Liver (tissue), 8 donors: ENCODE measurements at regions not wholly inside any gene's neighbourhood (a gene's known extent, or its start where the extent isn't known, plus 50 kb on each side); places are given as distances from the start of the nearest gene placed in this dataset.

Source experiments
- DNase-seq: peaks from one replicate; pipeline ENCODE4 v3.0.0-alpha.2; 2017; ENCODE audit warnings: low spot score
- H3K27ac ChIP-seq, 2 donors: one replicate each; pipeline ENCODE4 v1.7.0; 2013; ENCODE audit warnings: inconsistent platforms in 2 of 2, low read length in 2 of 2, control low read depth in 1 of 2, low read depth in 1 of 2, mild to moderate bottlenecking in 1 of 2
- H3K27me3 ChIP-seq, 4 donors: one replicate each; pipeline versions ENCODE4 v1.6.1 to v1.7.0; 2013; ENCODE audit warnings: low read length in 3 of 4, inconsistent platforms in 1 of 4, mild to moderate bottlenecking in 1 of 4, moderate library complexity in 1 of 4; ENCODE audit not compliant: control insufficient read depth in 4 of 4, insufficient read depth in 4 of 4
- H3K36me3 ChIP-seq, 4 donors: one replicate each; pipeline versions ENCODE4 v1.6.1 to v1.7.0; 2013; ENCODE audit warnings: low read length in 3 of 4, mild to moderate bottlenecking in 3 of 4, low read depth in 1 of 4, moderate library complexity in 1 of 4; ENCODE audit not compliant: control insufficient read depth in 4 of 4, insufficient read depth in 3 of 4
- H3K4me1 ChIP-seq, 4 donors: one replicate each; pipeline versions ENCODE4 v1.6.1 to v1.7.0; 2013; ENCODE audit warnings: low read length in 3 of 4, mild to moderate bottlenecking in 3 of 4, moderate library complexity in 1 of 4; ENCODE audit not compliant: control insufficient read depth in 4 of 4, insufficient read depth in 4 of 4
- H3K4me3 ChIP-seq, 3 donors: one replicate each; pipeline versions ENCODE4 v1.6.1 to v1.7.0; 2013; ENCODE audit warnings: low read length in 3 of 3, control low read depth in 1 of 3, low read depth in 1 of 3, mild to moderate bottlenecking in 1 of 3
- H3K9ac ChIP-seq, 2 donors: one replicate each; pipeline ENCODE4 v1.7.0; 2013; ENCODE audit warnings: low read length in 2 of 2, mild to moderate bottlenecking in 2 of 2, moderate library complexity in 2 of 2, control low read depth in 1 of 2, low read depth in 1 of 2
- H3K9me3 ChIP-seq, 4 donors: one replicate each; pipeline versions ENCODE4 v1.6.1 to v1.7.0; 2013; ENCODE audit warnings: low read length in 3 of 4; ENCODE audit not compliant: control insufficient read depth in 4 of 4
- ATF3 ChIP-seq: IDR thresholded peaks from 2 replicates; pipeline ENCODE4 v1.6.1; 2016; ENCODE audit warnings: antibody characterized with exemption
- EGR1 ChIP-seq, 2 donors: IDR thresholded peaks; 2 replicates each; pipeline ENCODE4 v1.6.1; 2016 to 2018; ENCODE audit warnings: antibody characterized with exemption in 2 of 2, low read depth in 2 of 2
- FOXA1 ChIP-seq: IDR thresholded peaks from 2 replicates; pipeline ENCODE4 v1.6.1; 2016; ENCODE audit warnings: antibody characterized with exemption
- FOXA2 ChIP-seq: IDR thresholded peaks from 2 replicates; pipeline ENCODE4 v1.6.1; 2016; ENCODE audit warnings: antibody characterized with exemption
- GABPA ChIP-seq, 2 donors: IDR thresholded peaks in 1 of 2; conservative IDR thresholded peaks in 1 of 2; 2 replicates each; pipeline ENCODE4 v1.6.1; 2016; ENCODE audit warnings: antibody characterized with exemption in 2 of 2, mild to moderate bottlenecking in 1 of 2, moderate library complexity in 1 of 2
- HNF4A ChIP-seq, 2 donors: conservative IDR thresholded peaks; 2 replicates each; pipeline ENCODE4 v1.6.1; 2016; ENCODE audit warnings: antibody characterized with exemption in 2 of 2, mild to moderate bottlenecking in 2 of 2
- HNF4G ChIP-seq: IDR thresholded peaks from 2 replicates; pipeline ENCODE4 v1.6.1; 2016; ENCODE audit warnings: antibody characterized with exemption
- JUND ChIP-seq, 2 donors: IDR thresholded peaks; 2 replicates each; pipeline ENCODE4 v1.6.1; 2016; ENCODE audit warnings: antibody characterized with exemption in 2 of 2
- NR2F2 ChIP-seq: IDR thresholded peaks from 2 replicates; pipeline ENCODE4 v1.6.1; 2016; ENCODE audit warnings: antibody characterized with exemption
- RAD21 ChIP-seq, 2 donors: IDR thresholded peaks; 2 replicates each; pipeline ENCODE4 v1.6.1; 2016; ENCODE audit warnings: antibody characterized with exemption in 2 of 2, mild to moderate bottlenecking in 2 of 2
- REST ChIP-seq: IDR thresholded peaks from 2 replicates; pipeline ENCODE4 v1.6.1; 2016; ENCODE audit warnings: antibody characterized with exemption, mild to moderate bottlenecking
- RXRA ChIP-seq, 2 donors: IDR thresholded peaks; 2 replicates each; pipeline ENCODE4 v1.6.1; 2017 to 2018; ENCODE audit warnings: antibody characterized with exemption in 2 of 2, mild to moderate bottlenecking in 1 of 2
- SP1 ChIP-seq: IDR thresholded peaks from 2 replicates; pipeline ENCODE4 v1.6.1; 2018; ENCODE audit warnings: antibody characterized with exemption, mild to moderate bottlenecking
- TAF1 ChIP-seq: conservative IDR thresholded peaks from 2 replicates; pipeline ENCODE4 v1.6.1; 2016; ENCODE audit warnings: antibody characterized with exemption, mild to moderate bottlenecking
- YY1 ChIP-seq: IDR thresholded peaks from 2 replicates; pipeline ENCODE4 v1.6.1; 2016; ENCODE audit warnings: antibody characterized with exemption, mild to moderate bottlenecking
- ZBTB33 ChIP-seq: IDR thresholded peaks from 2 replicates; pipeline ENCODE4 v1.6.1; 2016; ENCODE audit warnings: antibody characterized with exemption
- WGBS: extraction: QIAGEN DNeasy Blood & Tissue Kit; methylation state at CpG from one replicate; pipeline ENCODE4 v1.1.7; 2013; 5-methylcytosine and 5-hydroxymethylcytosine counted together
- TF ChIP-seq, protein P1 (sequence below): IDR thresholded peaks from 2 replicates; pipeline ENCODE4 v1.6.1; 2016; ENCODE audit warnings: antibody characterized with exemption
- TF ChIP-seq, protein P2 (sequence below): fragments of 150-350 bp; IDR thresholded peaks from 2 replicates; pipeline ENCODE4 v1.5.1; 2017; ENCODE audit warnings: improper control_type of control experiment, low read depth, low read length; ENCODE audit not compliant: missing input control
- donor health status: healthy.
- donor health status: healthy.
- donor health status: healthy.
- donor health status: healthy.
- donor health status: healthy.

DNA sequence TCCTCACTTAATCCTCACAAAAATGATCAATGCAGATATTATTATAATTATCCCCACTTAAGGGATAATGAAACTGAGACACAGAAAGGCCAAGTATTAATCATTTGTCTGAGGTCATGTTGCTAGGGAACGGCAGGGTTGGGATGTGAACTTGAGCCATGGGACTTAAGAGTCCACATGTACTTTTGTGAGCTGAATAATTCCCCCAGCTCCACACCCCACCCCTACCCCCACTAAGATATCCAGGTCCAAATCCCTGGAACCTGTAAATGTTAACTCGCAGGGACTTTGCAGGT, 290.5 kb upstream of the GADL1 start:
- Histone ChIP-seq H3K36me3 (no peaks in the 10 kb centered on the region), H3K4me3 (no peak overlapping the region), H3K4me1 (peaks cover 3 to 24% (median 21%) of the 10 kb centered on the region in 4 donors), H3K9me3 (no peaks in the 10 kb centered on the region), H3K27ac (no peak overlapping the region), H3K27me3 (no peaks in the 10 kb centered on the region), H3K9ac (no peak overlapping the region)
- 87% methylated on average over 2 of the region's 2 CpGs for WGBS
- TF ChIP-seq TAF1 (no peak), EGR1 (IDR thresholded peaks at IDR 0.05; ENCODE audit: low read depth in 2 of 2) (no peak)
- no peak for DNase-seq

DNA sequence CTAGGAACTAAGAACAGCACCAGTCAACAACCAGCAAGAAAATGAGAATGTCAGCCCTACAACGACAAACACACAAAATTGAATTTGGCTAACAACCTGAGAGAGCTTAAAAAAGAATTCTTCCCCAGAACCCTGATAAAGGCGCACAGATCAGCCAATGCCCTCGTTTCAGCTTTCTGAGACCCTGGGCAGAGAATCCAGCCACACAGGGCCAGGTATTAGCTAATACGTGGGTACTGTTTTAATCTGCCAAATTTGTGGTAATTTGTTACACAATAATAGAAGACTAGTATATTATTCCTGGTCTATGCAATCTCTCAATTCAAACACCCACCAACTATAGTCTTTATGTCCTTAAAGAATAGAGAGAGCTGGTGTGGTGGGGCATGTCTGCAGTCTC, 291.6 kb upstream of the GADL1 start:
- DNase-seq = no peak
- no peak overlapping the region for H3K9ac ChIP-seq
- 37% methylated on average over 4 of the region's 4 CpGs for WGBS

GRCh38 chr3:31187380-31187779, 292.9 kb upstream of the GADL1 start:
- H3K27me3 ChIP-seq = no peaks in the 10 kb centered on the region
- no peak overlapping the region for H3K9ac ChIP-seq
- H3K4me3 ChIP-seq = no peak overlapping the region
- no peaks in the 10 kb centered on the region for H3K36me3 ChIP-seq
- TF ChIP-seq FOXA2 = peak; percentile 47
- TF ChIP-seq, protein P1, sequence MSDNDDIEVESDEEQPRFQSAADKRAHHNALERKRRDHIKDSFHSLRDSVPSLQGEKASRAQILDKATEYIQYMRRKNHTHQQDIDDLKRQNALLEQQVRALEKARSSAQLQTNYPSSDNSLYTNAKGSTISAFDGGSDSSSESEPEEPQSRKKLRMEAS = peak; percentile 65
- peak; percentile 72 to 78 for TF ChIP-seq RXRA (IDR thresholded peaks at IDR 0.05)
- TF ChIP-seq YY1 = peak; percentile 84
- TF ChIP-seq, protein P2, sequence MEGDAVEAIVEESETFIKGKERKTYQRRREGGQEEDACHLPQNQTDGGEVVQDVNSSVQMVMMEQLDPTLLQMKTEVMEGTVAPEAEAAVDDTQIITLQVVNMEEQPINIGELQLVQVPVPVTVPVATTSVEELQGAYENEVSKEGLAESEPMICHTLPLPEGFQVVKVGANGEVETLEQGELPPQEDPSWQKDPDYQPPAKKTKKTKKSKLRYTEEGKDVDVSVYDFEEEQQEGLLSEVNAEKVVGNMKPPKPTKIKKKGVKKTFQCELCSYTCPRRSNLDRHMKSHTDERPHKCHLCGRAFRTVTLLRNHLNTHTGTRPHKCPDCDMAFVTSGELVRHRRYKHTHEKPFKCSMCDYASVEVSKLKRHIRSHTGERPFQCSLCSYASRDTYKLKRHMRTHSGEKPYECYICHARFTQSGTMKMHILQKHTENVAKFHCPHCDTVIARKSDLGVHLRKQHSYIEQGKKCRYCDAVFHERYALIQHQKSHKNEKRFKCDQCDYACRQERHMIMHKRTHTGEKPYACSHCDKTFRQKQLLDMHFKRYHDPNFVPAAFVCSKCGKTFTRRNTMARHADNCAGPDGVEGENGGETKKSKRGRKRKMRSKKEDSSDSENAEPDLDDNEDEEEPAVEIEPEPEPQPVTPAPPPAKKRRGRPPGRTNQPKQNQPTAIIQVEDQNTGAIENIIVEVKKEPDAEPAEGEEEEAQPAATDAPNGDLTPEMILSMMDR = no peak
- TF ChIP-seq NR2F2 = no peak
- TF ChIP-seq FOXA1 = no peak
- peak; percentile 34 to 55 for TF ChIP-seq RAD21 (IDR thresholded peaks at IDR 0.05)
- no peak for TF ChIP-seq ATF3
- peak; percentile 50 to 74 for TF ChIP-seq JUND (IDR thresholded peaks at IDR 0.05)
- no peak for TF ChIP-seq TAF1
- TF ChIP-seq HNF4G = peak; percentile 90
- TF ChIP-seq GABPA (IDR thresholded peaks at IDR 0.05 in 1 of 2, conservative IDR thresholded peaks at IDR 0.05 in 1 of 2) = no peak
- TF ChIP-seq HNF4A (conservative IDR thresholded peaks at IDR 0.05) = peak; percentile 98 to 99
- peak; percentile 49 for TF ChIP-seq ZBTB33
- TF ChIP-seq REST = peak; percentile 58
- TF ChIP-seq SP1 = peak; percentile 95
- peaks cover 7 to 30% (median 21%) of the 10 kb centered on the region in 4 donors for H3K4me1 ChIP-seq
- no peaks in the 10 kb centered on the region for H3K9me3 ChIP-seq
- whole genome bisulfite sequencing = 33% methylated on average over 1 of the region's 1 CpG
- H3K27ac ChIP-seq = peak overlapping the region; percentile 39 to 66
- DNase-seq = no peak

More for the DNA sequence above, 291.6 kb upstream of the GADL1 start:
- TF ChIP-seq HNF4A (conservative IDR thresholded peaks at IDR 0.05) (peak; percentile 7 to 60), RXRA (IDR thresholded peaks at IDR 0.05) (peak in 1 of 2 donors; percentile 15), RAD21 (IDR thresholded peaks at IDR 0.05) (peak; percentile 6 to 7), FOXA1 (no peak)
- no peak overlapping the region for H3K27ac ChIP-seq
- no peak overlapping the region for H3K4me3 ChIP-seq
- no peaks in the 10 kb centered on the region for H3K27me3 ChIP-seq
- H3K36me3 ChIP-seq = no peaks in the 10 kb centered on the region
- no peaks in the 10 kb centered on the region for H3K9me3 ChIP-seq
- peaks cover 5 to 26% (median 21%) of the 10 kb centered on the region in 4 donors for H3K4me1 ChIP-seq
